B cell (primary cell): ENCODE measurements at regions not wholly inside any gene's neighbourhood (a gene's known extent, or its start where the extent isn't known, plus 50 kb on each side); places are given as distances from the start of the nearest gene placed in this dataset.

Experiments used
- ATAC-seq: fragments of 200-7000 bp; cut with Tn5 transposase; one replicate; pipeline ENCODE4 v1.10.0; 2021; ENCODE audit warnings: low read depth, mild to moderate bottlenecking, moderate number of reproducible peaks, moderate library complexity
- CTCF ChIA-PET: fragments of 350-600 bp; sonication (Branson Sonifier 250); formaldehyde crosslinking; loops from one replicate; lab custom pipeline; 2021; ENCODE audit warnings: antibody characterized with exemption, inconsistent platforms; lab: Charles Lee
- POLR2A ChIA-PET: fragments of 350-600 bp; sonication (Branson Sonifier 250); formaldehyde crosslinking; loops from one replicate; lab custom pipeline; 2021; ENCODE audit warnings: antibody characterized with exemption; lab: Charles Lee
- DNase-seq: peaks from one replicate; pipeline ENCODE4 v3.0.0; 2013
- H2AFZ ChIP-seq: 2 replicates; pipeline ENCODE4 v1.6.1; 2012; ENCODE audit warnings: mild to moderate bottlenecking, low read depth, low read length; ENCODE audit not compliant: insufficient read depth, poor library complexity, severe bottlenecking
- H3K27ac ChIP-seq, 2 donors: 1 replicate in 1 of 2; 2 replicates in 1 of 2; pipeline ENCODE4 v1.5.1; 2012 to 2013; ENCODE audit warnings: low read length in 2 of 2, mild to moderate bottlenecking in 2 of 2, moderate library complexity in 1 of 2
- H3K27me3 ChIP-seq, 4 experiments: fragments of 200-600 bp in 1 of 4; sonication (generic) in 1 of 4; replicated peaks in 1 of 4; 1 replicate in 2 of 4; 2 replicates in 2 of 4; pipeline versions ENCODE4 v1.6.1 to v1.7.0; 2013 to 2016; ENCODE audit warnings: low read length in 3 of 4, mild to moderate bottlenecking in 2 of 4, mixed read lengths in 1 of 4, moderate library complexity in 1 of 4; ENCODE audit not compliant: insufficient read depth in 4 of 4, control insufficient read depth in 3 of 4; ENCODE audit errors: control extremely low read depth in 1 of 4
- H3K36me3 ChIP-seq, 2 experiments: replicated peaks in 1 of 2; 1 replicate in 1 of 2; 2 replicates in 1 of 2; pipeline versions ENCODE4 v1.6.1 to v1.7.1; 2013; ENCODE audit warnings: low read length in 1 of 2; ENCODE audit not compliant: insufficient read depth in 2 of 2, control insufficient read depth in 1 of 2; ENCODE audit errors: control extremely low read depth in 1 of 2, extremely low read depth in 1 of 2
- H3K4me1 ChIP-seq, 2 donors: fragments of 200-600 bp in 1 of 2; sonication (generic) in 1 of 2; 1 replicate in 1 of 2; 2 replicates in 1 of 2; pipeline versions ENCODE4 v1.5.1 to v1.6.1; 2013 to 2017; ENCODE audit warnings: low read length in 2 of 2; ENCODE audit not compliant: control insufficient read depth in 2 of 2, insufficient read depth in 2 of 2
- H3K4me2 ChIP-seq: replicated peaks from 2 replicates; pipeline ENCODE3; 2012; ENCODE audit warnings: mild to moderate bottlenecking, low read depth, low read length; ENCODE audit not compliant: poor library complexity, severe bottlenecking
- H3K4me3 ChIP-seq, 5 experiments: fragments of 200-600 bp in 1 of 5; sonication (generic) in 1 of 5; 1 replicate in 3 of 5; 2 replicates in 2 of 5; pipeline versions ENCODE4 v1.5.1 to v1.7.0; 2011 to 2016; ENCODE audit warnings: low read length in 4 of 5, mild to moderate bottlenecking in 4 of 5, low read depth in 2 of 5, control low read depth in 1 of 5, moderate library complexity in 1 of 5; ENCODE audit not compliant: insufficient read depth in 1 of 5; ENCODE audit errors: control extremely low read depth in 1 of 5, extremely low read depth in 1 of 5
- H3K79me2 ChIP-seq: fragments of 200-600 bp; sonication (generic); one replicate; pipeline ENCODE4 v1.6.0; 2016; ENCODE audit warnings: low read length; ENCODE audit not compliant: control insufficient read depth, insufficient read depth
- H3K9ac ChIP-seq: fragments of 200-600 bp; sonication (generic); 2 replicates; pipeline ENCODE4 v1.6.1; 2017; ENCODE audit warnings: mild to moderate bottlenecking, low read length, moderate library complexity
- H3K9me3 ChIP-seq, 3 donors: one replicate each; pipeline versions ENCODE4 v1.6.1 to v1.7.1; 2013; ENCODE audit warnings: low read length in 2 of 3; ENCODE audit not compliant: control insufficient read depth in 2 of 3, insufficient read depth in 1 of 3; ENCODE audit errors: control extremely low read depth in 1 of 3
- H4K20me1 ChIP-seq: 2 replicates; pipeline ENCODE4 v1.6.0; 2012; ENCODE audit warnings: mild to moderate bottlenecking, low read length; ENCODE audit not compliant: insufficient read depth, control insufficient read depth, poor library complexity, severe bottlenecking
- H3K27ac Mint-ChIP-seq: one replicate; pipeline ENCODE4 v1.8.0; 2021; ENCODE audit warnings: mixed read lengths
- H3K27me3 Mint-ChIP-seq: one replicate; pipeline ENCODE4 v1.8.0; 2021; ENCODE audit warnings: mixed read lengths
- H3K4me1 Mint-ChIP-seq: one replicate; pipeline ENCODE4 v1.8.0; 2021; ENCODE audit warnings: mixed read lengths
- H3K4me3 Mint-ChIP-seq: one replicate; pipeline ENCODE4 v1.8.0; 2021; ENCODE audit warnings: mixed read lengths
- H3K9me3 Mint-ChIP-seq: one replicate; pipeline ENCODE4 v1.8.0; 2022; ENCODE audit warnings: mixed read lengths; ENCODE audit not compliant: insufficient read depth
- EZH2 ChIP-seq: IDR thresholded peaks from 2 replicates; pipeline ENCODE4 v1.6.1; 2012; ENCODE audit warnings: borderline replicate concordance, low read depth, mild to moderate bottlenecking, moderate library complexity, low read length; ENCODE audit not compliant: insufficient read depth, poor library complexity, severe bottlenecking
- WGBS: methylation state at CpG from one replicate; pipeline ENCODE4 v1.1.5; 2013; ENCODE audit warnings: missing lambda C conversion rate; ENCODE audit not compliant: insufficient coverage; 5-methylcytosine and 5-hydroxymethylcytosine counted together
- intact Hi-C: fragments of 100-400 bp; cut with micrococcal nuclease; formaldehyde crosslinking; loops from one replicate; pipeline ENCODE4 v1.10.0; 2022
- TF ChIP-seq, protein P1 (sequence below): fragments of 200-600 bp; IDR thresholded peaks from one replicate; pipeline ENCODE4 v1.8.0; 2022; ENCODE audit warnings: antibody characterized with exemption, mild to moderate bottlenecking

DNA sequence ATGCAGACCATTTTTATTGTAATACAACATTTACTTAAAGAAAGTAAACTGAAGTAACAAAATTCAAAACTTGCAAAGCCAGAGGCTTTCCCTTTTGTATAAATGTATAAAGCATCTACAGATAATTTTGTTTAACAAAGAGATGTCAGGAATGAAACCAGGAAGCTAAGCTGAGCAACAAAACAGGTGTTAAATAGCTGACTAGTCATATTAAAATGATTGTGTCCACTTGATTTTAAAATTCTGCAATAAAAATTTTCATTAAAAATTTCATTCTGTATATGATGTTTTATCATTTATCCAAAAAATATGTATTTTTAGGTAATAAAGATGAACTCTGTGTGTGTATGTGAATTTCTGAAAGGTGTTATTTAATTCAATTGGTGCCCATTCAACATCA, 72.0 kb upstream of the TRAM1L1 start:
- no peaks in the 10 kb centered on the region for H4K20me1 ChIP-seq
- POLR2A ChIA-PET, result no interaction called here
- H3K27ac ChIP-seq, result no peak overlapping the region

DNA sequence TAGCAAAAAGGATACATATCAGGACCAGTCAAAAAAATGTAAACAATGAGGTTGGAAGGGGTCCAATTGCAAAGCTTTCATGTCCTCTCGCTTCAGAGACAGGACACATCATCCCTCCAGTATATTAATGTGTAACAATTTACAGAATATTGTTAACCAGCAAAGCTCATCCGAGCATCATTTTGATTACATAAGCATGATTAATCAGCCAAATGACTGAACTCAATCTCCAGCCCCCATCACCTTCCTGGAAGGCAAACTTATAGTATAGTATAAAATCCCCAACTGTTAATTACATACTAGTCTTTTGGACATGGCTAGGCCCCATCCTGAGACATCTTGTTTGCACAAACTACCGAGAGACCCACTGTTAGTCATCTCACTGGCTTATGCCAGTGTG, 77.6 kb upstream of the TRAM1L1 start:
- TF ChIP-seq EZH2, result no peak
- TF ChIP-seq, protein P1, sequence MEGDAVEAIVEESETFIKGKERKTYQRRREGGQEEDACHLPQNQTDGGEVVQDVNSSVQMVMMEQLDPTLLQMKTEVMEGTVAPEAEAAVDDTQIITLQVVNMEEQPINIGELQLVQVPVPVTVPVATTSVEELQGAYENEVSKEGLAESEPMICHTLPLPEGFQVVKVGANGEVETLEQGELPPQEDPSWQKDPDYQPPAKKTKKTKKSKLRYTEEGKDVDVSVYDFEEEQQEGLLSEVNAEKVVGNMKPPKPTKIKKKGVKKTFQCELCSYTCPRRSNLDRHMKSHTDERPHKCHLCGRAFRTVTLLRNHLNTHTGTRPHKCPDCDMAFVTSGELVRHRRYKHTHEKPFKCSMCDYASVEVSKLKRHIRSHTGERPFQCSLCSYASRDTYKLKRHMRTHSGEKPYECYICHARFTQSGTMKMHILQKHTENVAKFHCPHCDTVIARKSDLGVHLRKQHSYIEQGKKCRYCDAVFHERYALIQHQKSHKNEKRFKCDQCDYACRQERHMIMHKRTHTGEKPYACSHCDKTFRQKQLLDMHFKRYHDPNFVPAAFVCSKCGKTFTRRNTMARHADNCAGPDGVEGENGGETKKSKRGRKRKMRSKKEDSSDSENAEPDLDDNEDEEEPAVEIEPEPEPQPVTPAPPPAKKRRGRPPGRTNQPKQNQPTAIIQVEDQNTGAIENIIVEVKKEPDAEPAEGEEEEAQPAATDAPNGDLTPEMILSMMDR, result no peak
- no peaks in the 10 kb centered on the region for H3K4me1 Mint-ChIP-seq
- intact Hi-C loops, result no loop called here
- ChIA-PET CTCF (no interaction called here), POLR2A (no interaction called here)
- no peak overlapping the region for H3K9ac ChIP-seq
- no peaks in the 10 kb centered on the region for H3K27me3 ChIP-seq
- H3K4me3 ChIP-seq, result no peak overlapping the region
- no peak overlapping the region for H3K27ac Mint-ChIP-seq
- H3K79me2 ChIP-seq, result no peaks in the 10 kb centered on the region
- no peaks in the 10 kb centered on the region for H3K4me1 ChIP-seq
- ATAC-seq (no peak), DNase-seq (no peak)
- no peaks in the 10 kb centered on the region for H4K20me1 ChIP-seq
- WGBS, result 89% methylated on average over 1 of the region's 3 CpGs
- H3K36me3 ChIP-seq, result no peaks in the 10 kb centered on the region
- no peak overlapping the region for H3K4me3 Mint-ChIP-seq
- H3K9me3 ChIP-seq, result no peaks in the 10 kb centered on the region
- H3K27ac ChIP-seq, result no peak overlapping the region
- no peak overlapping the region for H2AFZ ChIP-seq
- no peaks in the 10 kb centered on the region for H3K9me3 Mint-ChIP-seq
- H3K27me3 Mint-ChIP-seq, result no peaks in the 10 kb centered on the region
- H3K4me2 ChIP-seq, result no peak overlapping the region

More for the DNA sequence above, 72.0 kb upstream of the TRAM1L1 start:
- Mint-ChIP-seq H3K9me3 (no peaks in the 10 kb centered on the region), H3K4me1 (no peaks in the 10 kb centered on the region), H3K27ac (no peak overlapping the region), H3K4me3 (no peak overlapping the region), H3K27me3 (no peaks in the 10 kb centered on the region)
- TF ChIP-seq, protein P1, result no peak
- no peak for TF ChIP-seq EZH2
- DNase-seq, result no peak
- intact Hi-C loops, result no loop called here
- CTCF ChIA-PET, result no interaction called here
- Histone ChIP-seq H3K4me1 (no peaks in the 10 kb centered on the region), H3K4me3 (no peak overlapping the region), H3K27me3 (no peaks in the 10 kb centered on the region), H3K9me3 (peaks cover 0 to 7% (median 0%) of the 10 kb centered on the region in 3 donors), H2AFZ (no peak overlapping the region), H3K9ac (no peak overlapping the region), H3K79me2 (no peaks in the 10 kb centered on the region), H3K4me2 (no peak overlapping the region), H3K36me3 (no peaks in the 10 kb centered on the region)
- ATAC-seq, result no peak
